ENCODE measurements at regions not wholly inside any gene's neighbourhood (a gene's known extent, or its start where the extent isn't known, plus 50 kb on each side); places are given as distances from the start of the nearest gene placed in this dataset.

DNA sequence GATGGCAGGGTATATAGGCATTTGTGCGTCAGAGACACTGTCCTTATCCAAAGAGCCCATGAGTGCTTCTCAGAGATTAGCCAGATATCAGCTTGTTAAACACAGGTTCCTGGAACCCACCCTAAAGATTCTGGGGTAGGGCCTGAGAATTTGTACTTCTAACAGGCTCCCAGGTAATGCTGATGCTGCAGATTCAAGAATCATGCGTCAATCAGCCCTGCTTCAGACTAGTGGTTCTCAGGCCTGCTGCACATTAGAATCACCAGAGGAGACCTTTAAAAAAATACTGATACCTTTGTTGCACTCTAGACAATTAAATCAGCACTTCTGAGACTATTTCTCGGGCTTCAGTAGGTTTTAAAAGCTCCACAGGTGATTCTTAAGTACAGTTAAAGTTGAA is 369.5 kb downstream of the MFSD1 start (continued):
- TF ChIP-seq ZNF600 (tag by site-specific recombination; IDR thresholded peaks at IDR 0.05) (no peak), ZNF184 (tag by site-specific recombination; IDR thresholded peaks at IDR 0.05) (no peak), KLF10 (tag by site-specific recombination; IDR thresholded peaks at IDR 0.05) (no peak)
- TF ChIP-seq, protein P1, sequence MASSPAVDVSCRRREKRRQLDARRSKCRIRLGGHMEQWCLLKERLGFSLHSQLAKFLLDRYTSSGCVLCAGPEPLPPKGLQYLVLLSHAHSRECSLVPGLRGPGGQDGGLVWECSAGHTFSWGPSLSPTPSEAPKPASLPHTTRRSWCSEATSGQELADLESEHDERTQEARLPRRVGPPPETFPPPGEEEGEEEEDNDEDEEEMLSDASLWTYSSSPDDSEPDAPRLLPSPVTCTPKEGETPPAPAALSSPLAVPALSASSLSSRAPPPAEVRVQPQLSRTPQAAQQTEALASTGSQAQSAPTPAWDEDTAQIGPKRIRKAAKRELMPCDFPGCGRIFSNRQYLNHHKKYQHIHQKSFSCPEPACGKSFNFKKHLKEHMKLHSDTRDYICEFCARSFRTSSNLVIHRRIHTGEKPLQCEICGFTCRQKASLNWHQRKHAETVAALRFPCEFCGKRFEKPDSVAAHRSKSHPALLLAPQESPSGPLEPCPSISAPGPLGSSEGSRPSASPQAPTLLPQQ (tag by site-specific recombination; IDR thresholded peaks at IDR 0.05), result no peak

DNA sequence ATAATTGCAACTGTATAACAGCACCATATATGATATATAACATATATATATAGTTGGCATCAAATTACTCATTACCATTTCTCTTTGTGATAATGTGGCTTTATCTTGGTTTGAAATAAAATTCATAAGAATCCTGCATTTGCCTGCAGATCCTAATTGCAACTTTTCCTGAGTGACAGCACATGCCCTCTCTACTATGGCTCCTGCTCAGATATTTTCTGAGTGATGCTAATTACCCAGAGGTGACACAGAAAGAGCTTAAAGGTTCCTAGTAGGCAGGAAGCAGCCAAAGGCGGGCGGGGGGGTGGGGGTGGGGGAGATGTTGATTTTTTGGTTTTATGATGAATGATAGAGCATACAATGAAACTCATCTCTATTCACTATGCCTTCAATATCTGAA is 370.6 kb downstream of the MFSD1 start:
- no peaks in the 10 kb centered on the region for H3K4me1 ChIP-seq (ENCODE audit: control insufficient read depth, insufficient read depth, low read length)
- TF ChIP-seq, protein P1 (tag by site-specific recombination; IDR thresholded peaks at IDR 0.05), result no peak
- TF ChIP-seq SCRT1 (tag by site-specific recombination; IDR thresholded peaks at IDR 0.05; ENCODE audit: borderline replicate concordance) (no peak), ZNF664 (tag by site-specific recombination; IDR thresholded peaks at IDR 0.05) (no peak), SCRT2 (tag by site-specific recombination; IDR thresholded peaks at IDR 0.05) (no peak)
- TF ChIP-seq, protein P2, sequence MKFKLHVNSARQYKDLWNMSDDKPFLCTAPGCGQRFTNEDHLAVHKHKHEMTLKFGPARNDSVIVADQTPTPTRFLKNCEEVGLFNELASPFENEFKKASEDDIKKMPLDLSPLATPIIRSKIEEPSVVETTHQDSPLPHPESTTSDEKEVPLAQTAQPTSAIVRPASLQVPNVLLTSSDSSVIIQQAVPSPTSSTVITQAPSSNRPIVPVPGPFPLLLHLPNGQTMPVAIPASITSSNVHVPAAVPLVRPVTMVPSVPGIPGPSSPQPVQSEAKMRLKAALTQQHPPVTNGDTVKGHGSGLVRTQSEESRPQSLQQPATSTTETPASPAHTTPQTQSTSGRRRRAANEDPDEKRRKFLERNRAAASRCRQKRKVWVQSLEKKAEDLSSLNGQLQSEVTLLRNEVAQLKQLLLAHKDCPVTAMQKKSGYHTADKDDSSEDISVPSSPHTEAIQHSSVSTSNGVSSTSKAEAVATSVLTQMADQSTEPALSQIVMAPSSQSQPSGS (tag by site-specific recombination; IDR thresholded peaks at IDR 0.05; ENCODE audit: low read depth), result no peak
- CTCF ChIA-PET, result no interaction called here

DNA sequence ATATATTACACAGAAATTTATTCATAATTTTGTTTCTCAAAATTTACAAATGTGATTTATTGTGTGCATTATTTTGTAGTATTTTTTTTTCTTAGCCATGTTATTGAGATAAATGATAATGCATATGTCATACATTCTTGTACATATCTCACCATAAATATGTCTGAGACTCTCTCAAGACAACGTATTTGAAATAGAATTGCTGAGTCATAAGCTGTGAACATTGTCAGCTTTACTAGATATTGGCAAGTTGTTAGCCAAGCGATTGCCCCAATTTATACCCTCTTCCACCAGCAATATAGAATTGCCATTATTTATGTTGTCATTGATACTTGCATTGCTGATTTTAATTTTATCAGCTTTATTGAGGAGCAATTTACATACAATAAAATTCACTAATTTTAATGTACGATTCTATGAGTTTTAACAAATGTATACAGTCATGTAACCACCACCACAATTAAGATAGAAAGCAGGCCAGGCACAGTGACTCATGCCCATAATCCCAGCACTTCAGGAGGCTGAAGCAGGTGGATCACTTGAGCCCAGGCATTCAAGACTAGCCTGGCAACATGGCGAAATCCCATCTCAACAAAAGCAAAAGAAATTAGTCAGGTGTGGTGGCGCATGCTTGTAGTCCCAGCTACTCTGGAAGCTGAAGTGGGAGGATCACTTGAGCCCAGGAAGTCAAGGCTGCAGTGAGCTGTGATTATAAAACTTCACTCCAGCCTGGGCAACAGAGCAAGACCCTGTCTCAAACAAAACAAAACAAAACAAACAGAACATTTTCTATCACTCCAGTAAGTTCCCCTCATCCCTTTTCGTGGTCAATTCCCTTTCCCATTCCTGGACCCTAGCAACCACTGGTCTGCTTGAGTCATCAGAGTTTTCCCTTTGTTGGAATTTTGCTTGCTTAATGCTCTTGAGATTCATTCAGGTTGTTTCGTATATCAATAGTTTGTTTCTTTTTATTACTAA is 373.1 kb downstream of the MFSD1 start:
- ChIA-PET CTCF (interaction anchor here (0.7 kb wide), 1 partner anchor 91 kb away, joined by 4 read pairs; no protein-coding TSS in a partner anchor), POLR2A (no interaction called here)
- TF ChIP-seq ZNF664 (tag by site-specific recombination; IDR thresholded peaks at IDR 0.05), result no peak
- Histone ChIP-seq H3K9me3 (ENCODE audit: control insufficient read depth, insufficient read depth, low read depth, low read length) (no peaks in the 10 kb centered on the region), H3K4me1 (ENCODE audit: control insufficient read depth, insufficient read depth, low read length) (no peaks in the 10 kb centered on the region), H3K27ac (ENCODE audit: extremely low read depth, low read depth, low read length) (no peak overlapping the region), H3K36me3 (ENCODE audit: control insufficient read depth in 2 of 2, insufficient read depth in 1 of 2, low read length in 2 of 2) (no peaks in the 10 kb centered on the region), H3K4me3 (ENCODE audit: low read depth, low read length) (no peak overlapping the region)

More for the DNA sequence above, 370.6 kb downstream of the MFSD1 start:
- Histone ChIP-seq H3K4me3 (ENCODE audit: low read depth, low read length) (no peak overlapping the region), H3K9me3 (ENCODE audit: control insufficient read depth, insufficient read depth, low read depth, low read length) (no peaks in the 10 kb centered on the region), H3K27ac (ENCODE audit: extremely low read depth, low read depth, low read length) (no peak overlapping the region), H3K36me3 (ENCODE audit: control insufficient read depth in 2 of 2, insufficient read depth in 1 of 2, low read length in 2 of 2) (no peaks in the 10 kb centered on the region)
- POLR2A ChIA-PET, result no interaction called here

DNA sequence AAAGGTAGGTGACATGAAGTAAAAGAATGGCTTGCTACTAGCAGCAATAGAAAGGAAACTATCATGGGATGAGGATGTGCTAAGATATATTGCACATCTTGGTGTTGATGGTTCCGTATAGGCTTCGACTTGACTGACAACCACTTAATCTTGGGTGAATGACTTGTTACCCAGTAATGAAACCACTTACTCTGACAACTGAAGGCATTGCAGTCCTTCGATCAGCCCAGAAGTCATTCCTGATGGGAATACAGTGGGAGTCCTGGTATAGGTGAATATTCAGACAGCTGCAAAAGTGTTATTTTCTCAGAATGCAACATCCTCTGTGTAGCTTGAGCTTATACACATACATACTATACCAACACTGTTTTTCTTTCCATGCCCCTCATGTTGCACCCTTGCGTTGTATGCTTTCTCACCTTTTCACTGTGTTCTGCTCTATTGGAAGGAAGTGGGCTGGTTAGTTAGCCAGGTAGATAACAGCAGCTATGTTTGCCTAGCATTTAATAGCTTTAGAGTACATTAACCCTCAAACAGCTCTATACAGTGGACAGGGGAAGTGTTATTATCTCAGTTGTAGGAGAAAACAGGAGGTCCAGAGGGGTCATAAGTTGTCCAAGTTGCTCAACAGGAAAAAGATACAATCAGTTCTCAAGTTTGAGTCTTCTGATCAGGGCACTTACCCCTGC is 376.5 kb downstream of the MFSD1 start:
- Histone ChIP-seq H3K27ac (ENCODE audit: extremely low read depth, low read depth, low read length) (no peak overlapping the region), H3K4me3 (ENCODE audit: low read depth, low read length) (no peak overlapping the region), H3K36me3 (ENCODE audit: control insufficient read depth in 2 of 2, insufficient read depth in 1 of 2, low read length in 2 of 2) (no peaks in the 10 kb centered on the region), H3K4me1 (ENCODE audit: control insufficient read depth, insufficient read depth, low read length) (no peaks in the 10 kb centered on the region), H3K9me3 (ENCODE audit: control insufficient read depth, insufficient read depth, low read depth, low read length) (no peaks in the 10 kb centered on the region)
- POLR2A ChIA-PET, result no interaction called here
- CTCF ChIA-PET, result no interaction called here
- TF ChIP-seq SP7 (tag by site-specific recombination; IDR thresholded peaks at IDR 0.05) (no peak), ZNF514 (tag by site-specific recombination; IDR thresholded peaks at IDR 0.05) (no peak), ZSCAN30 (tag by site-specific recombination; IDR thresholded peaks at IDR 0.05) (no peak), REPIN1 (tag by site-specific recombination; IDR thresholded peaks at IDR 0.05; ENCODE audit: low read depth) (no peak), ZNF707 (tag by site-specific recombination; IDR thresholded peaks at IDR 0.05) (no peak), ZNF626 (tag by site-specific recombination; IDR thresholded peaks at IDR 0.05) (no peak), ZNF404 (tag by site-specific recombination; IDR thresholded peaks at IDR 0.05) (no peak), EGR2 (tag by site-specific recombination; IDR thresholded peaks at IDR 0.05; ENCODE audit: low read depth) (no peak)

Measured in HEK293 (cell line).